ENCODE measurements at regions not wholly inside any gene's neighbourhood (a gene's known extent, or its start where the extent isn't known, plus 50 kb on each side); places are given as distances from the start of the nearest gene placed in this dataset.

- TF ChIP-seq EP300 (IDR thresholded peaks at IDR 0.05; ENCODE audit: low read depth): no peak
- TF ChIP-seq CTCF (IDR thresholded peaks at IDR 0.05): no peak
- TF ChIP-seq POLR2A (IDR thresholded peaks at IDR 0.05): no peak
- Histone ChIP-seq H3K36me3 (no peaks in the 10 kb centered on the region), H3K27me3 (no peaks in the 10 kb centered on the region), H3K4me1 (no peaks in the 10 kb centered on the region), H3K4me3 (no peak overlapping the region), H3K27ac (no peak overlapping the region), H3K9me3 (peaks cover 0 to 5% of the 10 kb centered on the region in 2 donors)
- intact Hi-C loops (cut with DNase I; ENCODE audit: low total_unique reads): no loop called here
- 59 to 67% methylated on average over 1 of the region's 1 CpG for WGBS, 2 donors (ENCODE audit: low coverage in 1 of 2)
- in situ Hi-C loops (cut with MboI; ENCODE audit: low pct_ligation_motif_present in 1 of 4, low pct_unique_long_range_greater_than_20kb in 1 of 4, low sequenced_read_pairs in 3 of 4): no loop called here
- DNase-seq: no peak
Observed at GRCh38 chr5:130496215-130496614, 592.0 kb downstream of the CHSY3 start.

GRCh38 chr5:130488252-130488651, 584.0 kb downstream of the CHSY3 start:
- Histone ChIP-seq H3K4me3 (no peak overlapping the region), H3K36me3 (no peaks in the 10 kb centered on the region), H3K4me1 (no peaks in the 10 kb centered on the region), H3K27me3 (no peaks in the 10 kb centered on the region), H3K27ac (no peak overlapping the region), H3K9me3 (no peaks in the 10 kb centered on the region)
- TF ChIP-seq EP300 (IDR thresholded peaks at IDR 0.05; ENCODE audit: low read depth) (no peak), POLR2A (IDR thresholded peaks at IDR 0.05) (no peak), POLR2AphosphoS5 (IDR thresholded peaks at IDR 0.05) (no peak), CTCF (IDR thresholded peaks at IDR 0.05) (no peak)
- 80 to 82% methylated on average over 1 of the region's 1 CpG for WGBS, 2 donors (ENCODE audit: low coverage in 1 of 2)
- intact Hi-C loops (cut with DNase I; ENCODE audit: low total_unique reads): no loop called here
- in situ Hi-C loops (cut with MboI; ENCODE audit: low pct_ligation_motif_present in 1 of 4, low pct_unique_long_range_greater_than_20kb in 1 of 4, low sequenced_read_pairs in 3 of 4): no loop called here
- no peak for DNase-seq

GRCh38 chr5:130479045-130479804, 575.0 kb downstream of the CHSY3 start:
- no peak for DNase-seq
- Histone ChIP-seq H3K9me3 (peaks cover 4 to 10% of the 10 kb centered on the region in 2 donors), H3K27ac (no peak overlapping the region), H3K4me1 (no peaks in the 10 kb centered on the region), H3K36me3 (no peaks in the 10 kb centered on the region), H3K27me3 (no peaks in the 10 kb centered on the region), H3K4me3 (no peak overlapping the region)
- 87% methylated on average over 8 of the region's 9 CpGs; no CpG with 5 or more reads in 1 of the 2 donors for WGBS, 2 donors (ENCODE audit: low coverage in 1 of 2)
- in situ Hi-C loops (cut with MboI; ENCODE audit: low pct_ligation_motif_present in 1 of 4, low pct_unique_long_range_greater_than_20kb in 1 of 4, low sequenced_read_pairs in 3 of 4): no loop called here
- no peak for TF ChIP-seq EP300 (IDR thresholded peaks at IDR 0.05; ENCODE audit: low read depth)
- TF ChIP-seq POLR2AphosphoS5 (IDR thresholded peaks at IDR 0.05): no peak
- TF ChIP-seq CTCF (IDR thresholded peaks at IDR 0.05): no peak
- no peak for TF ChIP-seq POLR2A (IDR thresholded peaks at IDR 0.05)
- intact Hi-C loops (cut with DNase I; ENCODE audit: low total_unique reads): no loop called here

GRCh38 chr5:130476325-130476724, 572.1 kb downstream of the CHSY3 start:
- Histone ChIP-seq H3K27ac (no peak overlapping the region), H3K27me3 (no peaks in the 10 kb centered on the region), H3K4me3 (no peak overlapping the region), H3K4me1 (no peaks in the 10 kb centered on the region), H3K36me3 (no peaks in the 10 kb centered on the region), H3K9me3 (peaks cover 4 to 15% of the 10 kb centered on the region in 2 donors)
- 74 to 100% methylated on average over 3 to 6 of the region's 6 CpGs for WGBS, 2 donors (ENCODE audit: low coverage in 1 of 2)
- intact Hi-C loops (cut with DNase I; ENCODE audit: low total_unique reads) (no loop called here), in situ Hi-C loops (cut with MboI; ENCODE audit: low pct_ligation_motif_present in 1 of 4, low pct_unique_long_range_greater_than_20kb in 1 of 4, low sequenced_read_pairs in 3 of 4) (no loop called here)
- DNase-seq: no peak
- TF ChIP-seq CTCF (IDR thresholded peaks at IDR 0.05): no peak
- TF ChIP-seq POLR2AphosphoS5 (IDR thresholded peaks at IDR 0.05): no peak
- TF ChIP-seq POLR2A (IDR thresholded peaks at IDR 0.05): no peak
- TF ChIP-seq EP300 (IDR thresholded peaks at IDR 0.05; ENCODE audit: low read depth): no peak

Measured in transverse colon (tissue), 4 donors.